HFF-Myc (cell line): ENCODE measurements at regions not wholly inside any gene's neighbourhood (a gene's known extent, or its start where the extent isn't known, plus 50 kb on each side); places are given as distances from the start of the nearest gene placed in this dataset.
A peak's percentile ranks its signal among the peaks of the same experiment; 100 is the strongest.

Source experiments
- DNase-seq: peaks from one replicate; pipeline ENCODE4 v3.0.0-alpha.2; 2011; ENCODE audit warnings: low read depth; ENCODE audit errors: extremely low read depth
- H3K4me3 ChIP-seq: replicated peaks from 2 replicates; pipeline ENCODE4 v1.5.1; 2011; ENCODE audit warnings: low read depth, mild to moderate bottlenecking, control low read depth, low read length
- CTCF ChIP-seq: IDR thresholded peaks from 2 replicates; pipeline ENCODE4 v1.5.1; 2012; ENCODE audit warnings: mild to moderate bottlenecking, low read depth, low read length, control low read depth; ENCODE audit errors: missing control alignments

- DNase-seq, result peak; percentile 39
- no peak overlapping the region for H3K4me3 ChIP-seq
- peak; percentile 81 for TF ChIP-seq CTCF
Observed at GRCh38 chr1:208652296-208653160, 408.3 kb upstream of the PLXNA2 start.

GRCh38 chr1:208653426-208653825 is 409.2 kb upstream of the PLXNA2 start:
- TF ChIP-seq CTCF, result no peak
- no peak for DNase-seq
- H3K4me3 ChIP-seq, result no peak overlapping the region

- no peak for DNase-seq
- peak; percentile 33 for TF ChIP-seq CTCF
- no peak overlapping the region for H3K4me3 ChIP-seq
Observed at GRCh38 chr1:208654241-208654640, 410.1 kb upstream of the PLXNA2 start.

- no peak for DNase-seq
- TF ChIP-seq CTCF, result no peak
- H3K4me3 ChIP-seq, result no peak overlapping the region
Observed at GRCh38 chr1:208665936-208666335, 421.8 kb upstream of the PLXNA2 start.

- no peak overlapping the region for H3K4me3 ChIP-seq
- DNase-seq, result no peak
- TF ChIP-seq CTCF, result no peak
Observed at GRCh38 chr1:208668991-208669390, 424.8 kb upstream of the PLXNA2 start.

GRCh38 chr1:208670778-208671177 is 426.6 kb upstream of the PLXNA2 start:
- no peak for TF ChIP-seq CTCF
- H3K4me3 ChIP-seq, result no peak overlapping the region
- no peak for DNase-seq
